GM19023 (cell line): ENCODE measurements at regions not wholly inside any gene's neighbourhood (a gene's known extent, or its start where the extent isn't known, plus 50 kb on each side); places are given as distances from the start of the nearest gene placed in this dataset.

ENCODE experiments used
- ATAC-seq: cut with Tn5 transposase; IDR thresholded peaks from one replicate; pipeline ENCODE4 v1.9.1; 2021; ENCODE audit warnings: mild to moderate bottlenecking, moderate library complexity; ENCODE audit not compliant: unreplicated experiment

GRCh38 chr9:81532251-81532650 is 157.1 kb downstream of the TLE1 start:
- ATAC-seq: no peak

- ATAC-seq: no peak
Measured at GRCh38 chr9:81531511-81531910, 157.8 kb downstream of the TLE1 start.

DNA sequence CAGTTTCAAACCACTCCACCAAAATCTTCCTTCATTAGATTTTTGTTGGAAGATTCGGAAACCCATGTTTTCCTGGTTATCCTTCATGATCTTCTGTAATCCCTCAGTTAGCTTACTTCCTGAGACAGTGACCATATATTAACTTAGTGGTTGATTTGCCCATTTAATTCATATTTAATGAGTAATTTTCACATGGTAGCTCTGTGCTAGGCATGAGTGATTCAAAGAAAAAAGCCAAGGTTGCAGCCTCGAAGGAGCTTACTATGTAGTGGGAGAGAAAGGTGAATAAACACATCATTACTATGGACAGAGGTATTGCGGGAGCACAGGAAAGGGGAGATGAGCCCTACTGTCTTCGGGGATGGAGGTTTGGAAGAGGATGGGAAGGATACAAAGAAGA is 158.5 kb downstream of the TLE1 start:
- ATAC-seq: no peak

GRCh38 chr9:81530310-81530810 is 159.0 kb downstream of the TLE1 start:
- ATAC-seq: no peak

- ATAC-seq: no peak
Measured at GRCh38 chr9:81529556-81530193, 159.7 kb downstream of the TLE1 start.

DNA sequence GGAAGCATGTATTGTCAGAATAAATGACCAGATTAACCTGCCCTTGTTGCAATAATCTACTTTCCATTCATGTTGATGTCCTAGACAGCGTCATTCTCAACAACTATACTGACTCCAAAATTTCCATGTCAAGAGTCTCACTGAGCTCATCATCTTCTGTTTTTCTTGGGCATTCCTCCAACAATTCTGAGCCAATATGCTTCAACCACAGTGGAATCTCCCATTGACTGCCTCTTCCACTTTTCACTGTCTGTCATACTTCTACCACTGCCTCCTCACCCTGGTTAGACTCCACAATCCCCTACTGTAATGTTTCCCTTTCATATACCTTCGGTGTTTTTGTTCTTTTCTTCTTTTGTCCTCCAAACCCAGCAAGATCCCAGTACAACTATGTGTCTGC is 162.8 kb downstream of the TLE1 start:
- no peak for ATAC-seq

- peak; percentile 54 for ATAC-seq
Measured at GRCh38 chr9:81522716-81523551, 166.4 kb downstream of the TLE1 start.

GRCh38 chr9:81521892-81522291 is 167.5 kb downstream of the TLE1 start:
- no peak for ATAC-seq

DNA sequence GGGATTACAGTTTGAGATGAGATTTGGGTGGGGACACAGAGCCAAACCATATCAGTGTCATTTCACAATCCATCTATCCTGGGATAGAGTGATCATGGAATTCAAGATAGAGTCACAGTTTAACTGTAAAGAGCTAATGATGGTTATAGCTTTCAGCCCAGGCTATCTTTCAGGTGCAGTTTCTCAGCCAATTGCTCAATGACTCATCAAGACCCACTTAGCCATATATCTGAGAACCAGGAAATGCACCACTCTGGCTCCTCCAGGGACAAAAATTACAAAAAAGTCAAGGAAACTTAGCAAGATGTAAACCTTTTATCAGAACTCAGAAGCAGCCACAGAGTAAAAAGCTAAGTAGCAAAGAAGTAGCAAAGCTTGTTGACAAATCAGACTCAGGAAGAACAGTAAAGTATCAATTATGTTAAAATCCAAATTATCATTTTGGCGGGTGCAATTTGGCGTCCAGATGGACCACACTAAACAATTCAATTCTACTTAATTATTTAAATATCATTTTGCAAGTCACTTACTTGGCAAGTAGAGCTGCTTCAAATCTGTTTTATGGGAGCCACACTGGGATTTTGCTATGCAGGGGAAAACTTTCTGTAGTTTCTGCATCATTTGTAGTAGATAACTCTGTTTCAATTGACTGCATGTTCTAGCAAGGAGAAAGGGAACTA is 169.4 kb downstream of the TLE1 start:
- no peak for ATAC-seq

- no peak for ATAC-seq
Measured at GRCh38 chr9:81517954-81518353, 171.4 kb downstream of the TLE1 start.

GRCh38 chr9:81513059-81513458 is 176.3 kb downstream of the TLE1 start:
- no peak for ATAC-seq

DNA sequence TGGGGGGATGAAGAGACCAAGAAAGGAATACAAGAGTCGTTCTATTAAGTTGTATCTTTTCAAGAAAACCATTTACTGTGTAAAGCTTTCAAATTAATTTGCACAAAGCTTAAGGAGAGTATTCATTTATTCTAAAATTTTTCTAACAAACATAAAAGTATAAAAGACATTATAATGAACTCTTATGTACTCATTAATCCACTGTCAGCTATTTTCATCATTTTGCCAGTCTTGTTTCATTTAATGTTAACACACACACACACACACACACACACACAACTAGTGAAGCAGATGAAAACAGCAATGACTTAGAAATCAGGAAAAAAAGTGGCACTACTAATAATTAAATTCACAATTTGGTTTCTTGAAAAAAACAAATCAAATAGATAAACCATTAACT is 176.7 kb downstream of the TLE1 start:
- ATAC-seq: no peak

DNA sequence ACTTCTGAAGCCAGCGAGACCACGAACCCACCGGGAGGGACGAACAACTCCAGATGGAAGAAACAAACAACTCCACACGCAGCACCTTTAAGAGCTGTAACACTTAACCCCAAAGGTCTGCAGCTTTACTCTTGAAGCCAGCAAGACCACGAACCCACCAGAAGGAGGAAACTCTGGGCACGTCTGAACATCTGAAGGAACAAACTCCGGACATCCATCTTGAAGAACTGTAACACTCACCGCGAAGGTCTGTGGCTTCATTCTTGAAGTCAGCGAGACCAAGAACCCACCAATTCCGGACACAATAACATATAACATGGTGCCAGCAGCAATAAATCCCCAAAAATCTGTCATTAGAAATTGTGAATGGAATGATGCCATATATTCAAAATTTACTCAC is 180.9 kb downstream of the TLE1 start:
- ATAC-seq: no peak

GRCh38 chr9:81506941-81507864 is 182.1 kb downstream of the TLE1 start:
- ATAC-seq: no peak

- no peak for ATAC-seq
Measured at GRCh38 chr9:81499594-81499993, 189.8 kb downstream of the TLE1 start.

DNA sequence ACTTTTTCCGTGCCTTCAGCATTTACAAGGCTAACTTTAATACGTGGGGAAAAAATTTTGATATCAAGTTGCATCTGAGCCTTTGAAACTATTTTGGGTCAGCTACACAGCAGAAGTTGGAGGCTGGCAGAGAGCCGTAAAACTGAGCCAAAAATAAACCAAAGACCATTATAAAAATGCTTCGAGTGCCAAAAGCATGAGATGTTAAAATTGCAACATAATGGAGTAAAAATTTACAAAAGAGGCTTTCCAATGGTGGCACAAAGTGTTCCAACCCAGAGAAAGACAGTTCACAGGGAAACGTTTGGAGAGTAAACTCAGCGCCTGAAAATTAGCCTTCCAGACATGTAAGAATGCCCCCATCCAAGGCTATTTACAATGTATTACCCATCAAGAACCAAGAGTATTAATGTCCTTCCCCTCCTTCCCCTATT is 190.3 kb downstream of the TLE1 start:
- ATAC-seq: no peak

DNA sequence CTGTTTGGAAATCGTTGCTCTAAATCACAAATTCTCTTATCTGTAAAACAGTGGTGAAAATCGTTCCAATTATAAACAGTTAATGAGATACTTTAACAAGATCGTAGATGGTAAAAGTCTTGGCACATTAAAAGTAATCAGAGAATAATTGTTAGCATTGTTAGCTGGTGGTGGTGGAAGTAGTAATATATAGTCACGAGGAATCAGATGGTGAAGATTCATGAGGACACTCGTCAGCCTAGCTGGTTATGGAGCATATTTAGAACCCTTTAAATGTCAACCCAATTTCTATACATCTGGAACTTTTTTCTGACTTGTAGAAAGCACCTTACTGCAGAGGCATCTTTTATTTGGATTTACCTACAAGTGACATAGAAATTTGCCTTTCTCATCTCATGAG is 190.8 kb downstream of the TLE1 start:
- ATAC-seq: no peak

DNA sequence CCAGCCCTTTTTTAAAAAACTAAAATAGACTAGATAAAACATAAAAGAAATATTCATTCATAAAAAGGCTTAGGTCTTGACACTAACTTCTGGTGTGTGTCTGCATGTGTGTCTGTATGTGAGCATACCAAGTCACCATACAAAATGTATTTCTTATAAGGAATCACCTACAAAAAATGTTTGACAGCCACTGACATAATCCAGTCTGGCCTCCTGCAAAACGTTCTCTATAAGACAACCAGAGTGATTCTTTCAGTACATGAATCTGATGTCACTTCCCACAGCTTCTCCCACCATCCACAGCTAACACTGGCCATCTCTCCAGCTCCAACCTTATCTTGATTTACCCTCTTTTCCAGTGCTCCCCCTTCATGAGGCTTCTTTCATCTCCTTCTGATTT is 192.3 kb downstream of the TLE1 start:
- no peak for ATAC-seq

GRCh38 chr9:81492710-81493447 is 196.5 kb downstream of the TLE1 start:
- no peak for ATAC-seq
